HEK293 (cell line): ENCODE measurements at regions not wholly inside any gene's neighbourhood (a gene's known extent, or its start where the extent isn't known, plus 50 kb on each side); places are given as distances from the start of the nearest gene placed in this dataset.

ENCODE experiments used
- ZNF184 ChIP-seq: fragments of 450-650 bp; IDR thresholded peaks from 2 replicates; pipeline ENCODE4 v1.5.1; 2018; ENCODE audit warnings: missing biosample characterization, mild to moderate bottlenecking, missing genetic modification characterization
- ZNF777 ChIP-seq: fragments of 450-650 bp; formaldehyde crosslinking; IDR thresholded peaks from 2 replicates; pipeline ENCODE4 v1.5.1; 2017; ENCODE audit warnings: missing biosample characterization, missing genetic modification characterization, borderline replicate concordance
- TF ChIP-seq, protein P1 (sequence below): fragments of 450-650 bp; formaldehyde crosslinking; IDR thresholded peaks from 2 replicates; pipeline ENCODE4 v1.5.1; 2016; ENCODE audit warnings: missing biosample characterization, missing genetic modification characterization

- no peak for TF ChIP-seq ZNF777 (tag by site-specific recombination)
- TF ChIP-seq, protein P1, sequence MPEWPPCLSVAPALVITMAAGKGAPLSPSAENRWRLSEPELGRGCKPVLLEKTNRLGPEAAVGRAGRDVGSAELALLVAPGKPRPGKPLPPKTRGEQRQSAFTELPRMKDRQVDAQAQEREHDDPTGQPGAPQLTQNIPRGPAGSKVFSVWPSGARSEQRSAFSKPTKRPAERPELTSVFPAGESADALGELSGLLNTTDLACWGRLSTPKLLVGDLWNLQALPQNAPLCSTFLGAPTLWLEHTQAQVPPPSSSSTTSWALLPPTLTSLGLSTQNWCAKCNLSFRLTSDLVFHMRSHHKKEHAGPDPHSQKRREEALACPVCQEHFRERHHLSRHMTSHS (tag by site-specific recombination) = no peak
- TF ChIP-seq ZNF184 (tag by site-specific recombination) = no peak
These were observed 941.7 kb downstream of the TUSC7 start for GRCh38 chr3:117651246-117651645.
